GM12892 (cell line): ENCODE measurements at regions not wholly inside any gene's neighbourhood (a gene's known extent, or its start where the extent isn't known, plus 50 kb on each side); places are given as distances from the start of the nearest gene placed in this dataset.

ENCODE experiments used
- DNase-seq: peaks from one replicate; pipeline ENCODE4 v3.0.0; 2011; ENCODE audit not compliant: insufficient read length
- FAIRE-seq: peaks from 2 replicates; lab custom pipeline; 2011; peaks lifted over from hg19 to GRCh38; lab: Jason Lieb, UNC
- POLR2A ChIP-seq: IDR thresholded peaks from 2 replicates; pipeline ENCODE4 v1.6.1; 2011; ENCODE audit warnings: low read depth, low read length, control low read depth
- POLR2AphosphoS5 ChIP-seq: IDR thresholded peaks from 2 replicates; pipeline ENCODE4 v1.6.1; 2011; ENCODE audit warnings: low read depth, low read length, control low read depth
- TAF1 ChIP-seq: IDR thresholded peaks from 2 replicates; pipeline ENCODE4 v1.6.1; 2011; ENCODE audit warnings: low read depth, mild to moderate bottlenecking, control low read depth, low read length, borderline replicate concordance

- FAIRE-seq (no peak), DNase-seq (no peak)
- TF ChIP-seq TAF1 (no peak), POLR2AphosphoS5 (no peak), POLR2A (no peak)
Measured at GRCh38 chr7:68414631-68415425, 1183.4 kb upstream of the AUTS2 start.

GRCh38 chr7:68417002-68417401, 1181.3 kb upstream of the AUTS2 start:
- no peak for TF ChIP-seq TAF1
- TF ChIP-seq POLR2AphosphoS5: no peak
- no peak for TF ChIP-seq POLR2A
- DNase-seq: no peak
- FAIRE-seq: no peak

GRCh38 chr7:68417659-68418058, 1180.6 kb upstream of the AUTS2 start:
- FAIRE-seq (no peak), DNase-seq (no peak)
- TF ChIP-seq TAF1 (no peak), POLR2A (no peak), POLR2AphosphoS5 (no peak)

- FAIRE-seq (no peak), DNase-seq (no peak)
- TF ChIP-seq POLR2AphosphoS5: no peak
- TF ChIP-seq POLR2A: no peak
- TF ChIP-seq TAF1: no peak
Measured at GRCh38 chr7:68420342-68421192, 1177.7 kb upstream of the AUTS2 start.

- no peak for FAIRE-seq
- DNase-seq: no peak
- no peak for TF ChIP-seq TAF1
- no peak for TF ChIP-seq POLR2AphosphoS5
- no peak for TF ChIP-seq POLR2A
Measured at GRCh38 chr7:68421712-68422111, 1176.6 kb upstream of the AUTS2 start.

GRCh38 chr7:68422281-68422680, 1176.0 kb upstream of the AUTS2 start:
- FAIRE-seq: no peak
- DNase-seq: no peak
- TF ChIP-seq TAF1 (no peak), POLR2AphosphoS5 (no peak), POLR2A (no peak)

GRCh38 chr7:68423356-68423755, 1174.9 kb upstream of the AUTS2 start:
- FAIRE-seq: no peak
- TF ChIP-seq POLR2AphosphoS5: no peak
- TF ChIP-seq TAF1: no peak
- no peak for TF ChIP-seq POLR2A
- no peak for DNase-seq

- FAIRE-seq (no peak), DNase-seq (no peak)
- no peak for TF ChIP-seq TAF1
- no peak for TF ChIP-seq POLR2AphosphoS5
- no peak for TF ChIP-seq POLR2A
Measured at GRCh38 chr7:68424658-68425297, 1173.5 kb upstream of the AUTS2 start.

GRCh38 chr7:68425377-68425776, 1172.9 kb upstream of the AUTS2 start:
- TF ChIP-seq TAF1 (no peak), POLR2AphosphoS5 (no peak), POLR2A (no peak)
- no peak for FAIRE-seq
- no peak for DNase-seq

GRCh38 chr7:68429411-68430117, 1168.7 kb upstream of the AUTS2 start:
- no peak for TF ChIP-seq POLR2AphosphoS5
- TF ChIP-seq POLR2A: no peak
- no peak for TF ChIP-seq TAF1
- FAIRE-seq (no peak), DNase-seq (no peak)
